PFSK-1 (cell line): ENCODE measurements at regions not wholly inside any gene's neighbourhood (a gene's known extent, or its start where the extent isn't known, plus 50 kb on each side); places are given as distances from the start of the nearest gene placed in this dataset.

Source experiments
- FOXP2 ChIP-seq: optimal IDR thresholded peaks from 2 replicates; pipeline ENCODE3; 2011; ENCODE audit warnings: borderline replicate concordance, control low read depth, inconsistent platforms; ENCODE audit not compliant: insufficient read depth; ENCODE audit errors: extremely low read length, extremely low read depth
- POLR2AphosphoS5 ChIP-seq: IDR thresholded peaks from 2 replicates; pipeline ENCODE4 v1.6.1; 2012; ENCODE audit warnings: low read depth, mild to moderate bottlenecking, control low read depth, low read length, moderate library complexity
- REST ChIP-seq, 2 experiments: IDR thresholded peaks; 2 replicates each; pipeline versions ENCODE4 v1.6.1 to v1.8.0; 2011 to 2012; ENCODE audit warnings: low read depth in 2 of 2, low read length in 2 of 2, control low read depth in 1 of 2, inconsistent platforms in 1 of 2, mild to moderate bottlenecking in 1 of 2, moderate library complexity in 1 of 2; ENCODE audit not compliant: insufficient read depth in 1 of 2
- SIN3A ChIP-seq: IDR thresholded peaks from 2 replicates; pipeline ENCODE4 v1.6.1; 2012; ENCODE audit warnings: mild to moderate bottlenecking, low read length, moderate library complexity, borderline replicate concordance; ENCODE audit not compliant: insufficient read depth
- TAF1 ChIP-seq: IDR thresholded peaks from 2 replicates; pipeline ENCODE4 v1.6.1; 2012; ENCODE audit warnings: low read length, control low read depth, borderline replicate concordance; ENCODE audit not compliant: insufficient read depth

- no peak for TF ChIP-seq FOXP2
- TF ChIP-seq REST (IDR thresholded peaks at IDR 0.05; ENCODE audit: insufficient read depth in 1 of 2, low read depth in 2 of 2, low read length in 2 of 2): no peak
- TF ChIP-seq TAF1: no peak
- TF ChIP-seq POLR2AphosphoS5: no peak
- no peak for TF ChIP-seq SIN3A
Measured at GRCh38 chr14:55949708-55950107, 168.5 kb upstream of the PELI2 start.

- TF ChIP-seq POLR2AphosphoS5 (no peak), SIN3A (no peak), FOXP2 (no peak), TAF1 (no peak), REST (IDR thresholded peaks at IDR 0.05; ENCODE audit: insufficient read depth in 1 of 2, low read depth in 2 of 2, low read length in 2 of 2) (no peak)
Measured at GRCh38 chr14:55950135-55950534, 168.1 kb upstream of the PELI2 start.

GRCh38 chr14:55951341-55952206 is 166.6 kb upstream of the PELI2 start:
- TF ChIP-seq FOXP2: no peak
- no peak for TF ChIP-seq TAF1
- no peak for TF ChIP-seq SIN3A
- TF ChIP-seq POLR2AphosphoS5: no peak
- no peak for TF ChIP-seq REST (IDR thresholded peaks at IDR 0.05; ENCODE audit: insufficient read depth in 1 of 2, low read depth in 2 of 2, low read length in 2 of 2)

GRCh38 chr14:55954108-55954507 is 164.1 kb upstream of the PELI2 start:
- TF ChIP-seq TAF1: no peak
- no peak for TF ChIP-seq POLR2AphosphoS5
- no peak for TF ChIP-seq FOXP2
- no peak for TF ChIP-seq SIN3A
- no peak for TF ChIP-seq REST (IDR thresholded peaks at IDR 0.05; ENCODE audit: insufficient read depth in 1 of 2, low read depth in 2 of 2, low read length in 2 of 2)

- TF ChIP-seq SIN3A (no peak), TAF1 (no peak), FOXP2 (no peak), REST (IDR thresholded peaks at IDR 0.05; ENCODE audit: insufficient read depth in 1 of 2, low read depth in 2 of 2, low read length in 2 of 2) (no peak), POLR2AphosphoS5 (no peak)
Measured at GRCh38 chr14:55955175-55955574, 163.0 kb upstream of the PELI2 start.
